ENCODE measurements at regions not wholly inside any gene's neighbourhood (a gene's known extent, or its start where the extent isn't known, plus 50 kb on each side); places are given as distances from the start of the nearest gene placed in this dataset.
"Not testable (repeated sequence)": the region's sequence is repeated elsewhere in the genome, so short reads cannot be mapped to it uniquely, and the experiment has no call there.

GRCh38 chr5:38148021-38148625 is 110.2 kb upstream of the EGFLAM start:
- DNase-seq: no peak

GRCh38 chr5:38143384-38143783 is 115.0 kb upstream of the EGFLAM start:
- DNase-seq: no peak

- DNase-seq: no peak
These were observed 116.7 kb upstream of the EGFLAM start for GRCh38 chr5:38141665-38142064.

- no peak for DNase-seq
These were observed 119.8 kb upstream of the EGFLAM start for GRCh38 chr5:38138574-38138973.

GRCh38 chr5:38135486-38136039 is 122.8 kb upstream of the EGFLAM start:
- no peak for DNase-seq

GRCh38 chr5:38134810-38135209 is 123.5 kb upstream of the EGFLAM start:
- DNase-seq: no peak

GRCh38 chr5:38134294-38134693 is 124.1 kb upstream of the EGFLAM start:
- not testable (repeated sequence) for DNase-seq

GRCh38 chr5:38131686-38132085 is 126.7 kb upstream of the EGFLAM start:
- no peak for DNase-seq

GRCh38 chr5:38124321-38124720 is 134.0 kb upstream of the EGFLAM start:
- no peak for DNase-seq

GRCh38 chr5:38121420-38121819 is 136.9 kb upstream of the EGFLAM start:
- no peak for DNase-seq

GRCh38 chr5:38119836-38120235 is 138.5 kb upstream of the EGFLAM start:
- DNase-seq: no peak

- DNase-seq: no peak
These were observed 140.4 kb upstream of the EGFLAM start for GRCh38 chr5:38117784-38118479.

GRCh38 chr5:38115318-38115827 is 143.0 kb upstream of the EGFLAM start:
- DNase-seq: no peak

- no peak for DNase-seq
These were observed 144.5 kb upstream of the EGFLAM start for GRCh38 chr5:38113880-38114279.

GRCh38 chr5:38113456-38113855 is 144.9 kb upstream of the EGFLAM start:
- DNase-seq: no peak

GRCh38 chr5:38112938-38113337 is 145.4 kb upstream of the EGFLAM start:
- DNase-seq: no peak

- DNase-seq: no peak
These were observed 148.2 kb upstream of the EGFLAM start for GRCh38 chr5:38110130-38110529.

GRCh38 chr5:38107096-38107495 is 151.3 kb upstream of the EGFLAM start:
- DNase-seq: no peak

- no peak for DNase-seq
These were observed 152.6 kb upstream of the EGFLAM start for GRCh38 chr5:38105801-38106200.

- DNase-seq: no peak
These were observed 153.2 kb upstream of the EGFLAM start for GRCh38 chr5:38105231-38105570.

GRCh38 chr5:38104497-38105230 is 153.7 kb upstream of the EGFLAM start:
- no peak for DNase-seq

GRCh38 chr5:38101897-38102296 is 156.5 kb upstream of the EGFLAM start:
- DNase-seq: no peak

All from fibroblast of skin of abdomen (primary cell).